Right lobe of liver (tissue), 6 donors: ENCODE measurements at regions not wholly inside any gene's neighbourhood (a gene's known extent, or its start where the extent isn't known, plus 50 kb on each side); places are given as distances from the start of the nearest gene placed in this dataset.

Experiments
- ATAC-seq, 4 donors: fragments of 200-7000 bp; cut with Tn5 transposase; one replicate each; pipeline ENCODE4 v1.9.1; 2020; ENCODE audit warnings: mild to moderate bottlenecking in 4 of 4, moderate library complexity in 4 of 4
- DNase-seq, 3 donors: peaks; one replicate each; pipeline ENCODE4 v3.0.0-alpha.2; 2020
- H3K27ac ChIP-seq, 3 donors: fragments of 200-600 bp; one replicate each; pipeline ENCODE4 v1.8.0; 2022
- H3K27me3 ChIP-seq, 2 donors: fragments of 200-600 bp; one replicate each; pipeline ENCODE4 v1.8.0; 2022
- H3K36me3 ChIP-seq, 4 donors: fragments of 200-600 bp; sonication (generic) in 1 of 4; one replicate each; pipeline versions ENCODE4 v1.5.1 to v1.8.0; 2017 to 2022; ENCODE audit warnings: control low read depth in 1 of 4
- H3K4me1 ChIP-seq, 4 donors: fragments of 200-600 bp; sonication (generic) in 1 of 4; one replicate each; pipeline versions ENCODE4 v1.5.1 to v1.8.0; 2017 to 2022; ENCODE audit warnings: control low read depth in 1 of 4
- H3K4me3 ChIP-seq, 3 donors: fragments of 200-600 bp; one replicate each; pipeline ENCODE4 v1.8.0; 2022
- H3K9me3 ChIP-seq, 4 donors: fragments of 200-600 bp; sonication (generic) in 1 of 4; one replicate each; pipeline versions ENCODE4 v1.5.1 to v1.8.0; 2017 to 2022; ENCODE audit warnings: control low read depth in 1 of 4
- POLR2A ChIP-seq: fragments of 450-650 bp; IDR thresholded peaks from one replicate; pipeline ENCODE4 v1.6.1; 2017; ENCODE audit warnings: antibody characterized with exemption, mild to moderate bottlenecking
- WGBS: methylation state at CpG from one replicate; pipeline ENCODE4 v1.1.6; 2018; ENCODE audit warnings: low coverage, low lambda C conversion rate; ENCODE audit not compliant: insufficient coverage; ENCODE audit errors: missing lambda C conversion rate; 5-methylcytosine and 5-hydroxymethylcytosine counted together
- intact Hi-C, 2 donors: fragments of 100-400 bp; cut with DNase I; formaldehyde crosslinking; loops; one replicate each; pipeline versions ENCODE4 v1.11.2 to v1.14.1; 2022
- TF ChIP-seq, protein P1 (sequence below), 4 donors: fragments of 200-600 bp in 3 of 4; fragments of 450-650 bp in 1 of 4; IDR thresholded peaks; one replicate each; pipeline versions ENCODE4 v1.5.1 to v1.8.0; 2016 to 2022; ENCODE audit warnings: antibody characterized with exemption in 4 of 4, mild to moderate bottlenecking in 2 of 4
- donor health status: DM: no; HTN: yes; CAD: no.
- donor health status: DM: no; HTN: no; CAD: no.
- donor health status: DM: no; HTN: no; CAD: no.
- donor health status: DM: no; HTN: yes; CAD: no.
- donor health status: DM: no; HTN: yes; CAD: no.

GRCh38 chr2:42921147-42921520, 128.8 kb upstream of the HAAO start:
- Histone ChIP-seq H3K4me1 (peaks cover 0 to 36% (median 13%) of the 10 kb centered on the region in 4 donors), H3K9me3 (no peaks in the 10 kb centered on the region), H3K27ac (no peak overlapping the region), H3K36me3 (no peaks in the 10 kb centered on the region), H3K27me3 (no peaks in the 10 kb centered on the region), H3K4me3 (no peak overlapping the region)
- DNase-seq = no peak
- intact Hi-C loops = no loop called here
- TF ChIP-seq, protein P1, sequence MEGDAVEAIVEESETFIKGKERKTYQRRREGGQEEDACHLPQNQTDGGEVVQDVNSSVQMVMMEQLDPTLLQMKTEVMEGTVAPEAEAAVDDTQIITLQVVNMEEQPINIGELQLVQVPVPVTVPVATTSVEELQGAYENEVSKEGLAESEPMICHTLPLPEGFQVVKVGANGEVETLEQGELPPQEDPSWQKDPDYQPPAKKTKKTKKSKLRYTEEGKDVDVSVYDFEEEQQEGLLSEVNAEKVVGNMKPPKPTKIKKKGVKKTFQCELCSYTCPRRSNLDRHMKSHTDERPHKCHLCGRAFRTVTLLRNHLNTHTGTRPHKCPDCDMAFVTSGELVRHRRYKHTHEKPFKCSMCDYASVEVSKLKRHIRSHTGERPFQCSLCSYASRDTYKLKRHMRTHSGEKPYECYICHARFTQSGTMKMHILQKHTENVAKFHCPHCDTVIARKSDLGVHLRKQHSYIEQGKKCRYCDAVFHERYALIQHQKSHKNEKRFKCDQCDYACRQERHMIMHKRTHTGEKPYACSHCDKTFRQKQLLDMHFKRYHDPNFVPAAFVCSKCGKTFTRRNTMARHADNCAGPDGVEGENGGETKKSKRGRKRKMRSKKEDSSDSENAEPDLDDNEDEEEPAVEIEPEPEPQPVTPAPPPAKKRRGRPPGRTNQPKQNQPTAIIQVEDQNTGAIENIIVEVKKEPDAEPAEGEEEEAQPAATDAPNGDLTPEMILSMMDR (IDR thresholded peaks at IDR 0.05) = no peak
- no peak for TF ChIP-seq POLR2A
- ATAC-seq = no peak
- 63% methylated on average over 3 of the region's 4 CpGs for WGBS

GRCh38 chr2:42920446-42921146, 128.2 kb upstream of the HAAO start:
- H3K4me1 ChIP-seq = peaks cover 0 to 31% (median 8%) of the 10 kb centered on the region in 4 donors
- H3K4me3 ChIP-seq = no peak overlapping the region
- H3K27me3 ChIP-seq = no peaks in the 10 kb centered on the region
- WGBS = 93% methylated on average over 9 of the region's 15 CpGs
- no peaks in the 10 kb centered on the region for H3K36me3 ChIP-seq
- TF ChIP-seq POLR2A = no peak
- intact Hi-C loops = no loop called here
- no peak overlapping the region for H3K27ac ChIP-seq
- no peaks in the 10 kb centered on the region for H3K9me3 ChIP-seq
- no peak for DNase-seq
- no peak for ATAC-seq

DNA sequence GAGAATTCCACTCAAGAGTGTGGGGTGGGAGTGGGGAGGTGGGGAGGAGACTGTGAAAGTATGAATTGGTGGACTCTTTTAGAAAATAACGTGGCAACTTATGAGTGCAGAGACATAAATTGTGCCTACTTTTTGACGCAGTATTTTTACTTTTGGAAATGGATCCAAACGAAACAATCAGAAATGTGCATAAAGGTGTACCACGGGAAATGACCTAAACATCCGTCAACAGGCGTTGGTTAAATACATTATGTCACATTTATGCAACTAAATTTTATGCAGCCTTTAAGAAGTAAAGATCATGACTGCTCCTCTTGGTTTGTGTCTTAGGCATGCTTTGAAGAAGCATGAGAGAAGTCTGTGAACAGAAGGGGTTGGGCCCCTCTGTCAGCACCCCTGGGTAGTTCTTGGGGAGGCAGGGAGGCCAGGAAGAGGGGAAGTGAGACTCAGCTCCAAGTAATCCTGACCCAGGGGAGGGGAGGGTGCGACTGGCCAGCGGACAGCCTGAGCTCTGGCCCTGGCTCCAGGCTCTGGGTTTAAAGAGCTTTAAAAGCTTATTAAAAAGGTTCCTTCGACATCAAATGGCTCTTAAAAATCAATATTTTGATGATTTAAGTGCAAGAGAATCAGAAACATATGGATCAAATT, 126.4 kb upstream of the HAAO start:
- Histone ChIP-seq H3K27ac (no peak overlapping the region), H3K27me3 (no peaks in the 10 kb centered on the region), H3K36me3 (no peaks in the 10 kb centered on the region), H3K9me3 (no peaks in the 10 kb centered on the region), H3K4me3 (no peak overlapping the region), H3K4me1 (peaks cover 0 to 13% (median 0%) of the 10 kb centered on the region in 4 donors)
- TF ChIP-seq, protein P1 (IDR thresholded peaks at IDR 0.05) = no peak
- TF ChIP-seq POLR2A = no peak
- DNase-seq (no peak), ATAC-seq (no peak)
- 83% methylated on average over 9 of the region's 9 CpGs for WGBS
- intact Hi-C loops = no loop called here

GRCh38 chr2:42918041-42918440, 125.7 kb upstream of the HAAO start:
- no peaks in the 10 kb centered on the region for H3K27me3 ChIP-seq
- ATAC-seq (no peak), DNase-seq (no peak)
- H3K4me3 ChIP-seq = no peak overlapping the region
- no peaks in the 10 kb centered on the region for H3K36me3 ChIP-seq
- no peaks in the 10 kb centered on the region for H3K9me3 ChIP-seq
- TF ChIP-seq, protein P1 (IDR thresholded peaks at IDR 0.05) = no peak
- TF ChIP-seq POLR2A = no peak
- 83% methylated on average over 13 of the region's 13 CpGs for WGBS
- H3K4me1 ChIP-seq = peaks cover 0 to 5% (median 0%) of the 10 kb centered on the region in 4 donors
- peak overlapping the region in 1 of 3 donors; percentile 58 for H3K27ac ChIP-seq
- intact Hi-C loops = no loop called here

GRCh38 chr2:42917425-42917927, 125.1 kb upstream of the HAAO start:
- H3K36me3 ChIP-seq = no peaks in the 10 kb centered on the region
- peak; percentile 65 to 76 (median 73) for ATAC-seq
- H3K4me3 ChIP-seq = no peak overlapping the region
- peak overlapping the region in 2 of 3 donors; percentile 37 to 58 for H3K27ac ChIP-seq
- 64% methylated on average over 10 of the region's 10 CpGs for WGBS
- TF ChIP-seq POLR2A = no peak
- DNase-seq = peak in 2 of 3 donors; percentile 52 to 63
- no peaks in the 10 kb centered on the region for H3K27me3 ChIP-seq
- intact Hi-C loops = no loop called here
- no peaks in the 10 kb centered on the region for H3K9me3 ChIP-seq
- no peaks in the 10 kb centered on the region for H3K4me1 ChIP-seq
